ENCODE measurements at regions not wholly inside any gene's neighbourhood (a gene's known extent, or its start where the extent isn't known, plus 50 kb on each side); places are given as distances from the start of the nearest gene placed in this dataset.
"Not testable (repeated sequence)": the region's sequence is repeated elsewhere in the genome, so short reads cannot be mapped to it uniquely, and the experiment has no call there.

GRCh38 chr1:83150479-83150878 lies 848.5 kb downstream of the TTLL7 start:
- TF ChIP-seq CTCF (conservative IDR thresholded peaks at IDR 0.05; ENCODE audit: low read depth, low read length); MAZ (IDR thresholded peaks at IDR 0.05; ENCODE audit: borderline replicate concordance, low read depth, low read length); POLR2A (IDR thresholded peaks at IDR 0.05; ENCODE audit: low read depth, low read length); ELK1 (IDR thresholded peaks at IDR 0.05; ENCODE audit: borderline replicate concordance, low read depth, low read length): not testable (repeated sequence)
